KOPT-K1 (cell line): ENCODE measurements at regions not wholly inside any gene's neighbourhood (a gene's known extent, or its start where the extent isn't known, plus 50 kb on each side); places are given as distances from the start of the nearest gene placed in this dataset.

Experiments
- H3K27ac ChIP-seq: fragments of 200-600 bp; sonication (generic); 2 replicates; pipeline ENCODE4 v1.5.1; 2016; ENCODE audit warnings: antibody characterized with exemption, mild to moderate bottlenecking, low read depth, low read length; ENCODE audit not compliant: poor library complexity, severe bottlenecking
- H3K36me3 ChIP-seq: fragments of 200-600 bp; sonication (generic); 2 replicates; pipeline ENCODE4 v1.5.1; 2017; ENCODE audit warnings: antibody characterized with exemption, mild to moderate bottlenecking, low read length, moderate library complexity; ENCODE audit not compliant: insufficient read depth
- H3K9me3 ChIP-seq: fragments of 200-600 bp; sonication (generic); 2 replicates; pipeline ENCODE4 v1.5.1; 2017; ENCODE audit warnings: antibody characterized with exemption, low read length, mild to moderate bottlenecking; ENCODE audit not compliant: insufficient read depth, poor library complexity, severe bottlenecking

GRCh38 chr2:129777762-129778583, 201.5 kb upstream of the RAB6C start:
- no peak overlapping the region for H3K27ac ChIP-seq
- no peaks in the 10 kb centered on the region for H3K36me3 ChIP-seq
- no peaks in the 10 kb centered on the region for H3K9me3 ChIP-seq

GRCh38 chr2:129778584-129778877, 200.9 kb upstream of the RAB6C start:
- Histone ChIP-seq H3K27ac (no peak overlapping the region), H3K36me3 (no peaks in the 10 kb centered on the region), H3K9me3 (no peaks in the 10 kb centered on the region)

DNA sequence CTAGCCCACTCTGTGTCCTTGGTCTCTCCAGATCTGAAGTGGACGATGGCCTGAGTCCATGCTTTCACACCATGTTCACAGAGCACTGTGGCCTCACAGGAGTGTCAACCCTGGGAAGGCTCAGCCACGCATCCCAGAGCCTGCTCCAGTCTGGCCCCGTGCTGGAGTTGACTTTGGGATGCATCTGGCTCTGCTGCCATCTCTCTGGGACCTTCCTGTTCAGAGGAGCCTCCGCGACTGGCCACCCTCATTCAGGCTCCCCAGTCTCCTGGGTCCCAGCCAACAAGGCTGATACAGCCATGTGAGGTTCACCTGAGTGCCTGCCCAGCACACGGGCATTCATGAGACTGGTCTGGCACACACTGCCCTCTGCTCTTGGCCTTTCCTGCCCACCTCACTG, 199.7 kb upstream of the RAB6C start:
- Histone ChIP-seq H3K9me3 (no peaks in the 10 kb centered on the region), H3K36me3 (no peaks in the 10 kb centered on the region), H3K27ac (no peak overlapping the region)

DNA sequence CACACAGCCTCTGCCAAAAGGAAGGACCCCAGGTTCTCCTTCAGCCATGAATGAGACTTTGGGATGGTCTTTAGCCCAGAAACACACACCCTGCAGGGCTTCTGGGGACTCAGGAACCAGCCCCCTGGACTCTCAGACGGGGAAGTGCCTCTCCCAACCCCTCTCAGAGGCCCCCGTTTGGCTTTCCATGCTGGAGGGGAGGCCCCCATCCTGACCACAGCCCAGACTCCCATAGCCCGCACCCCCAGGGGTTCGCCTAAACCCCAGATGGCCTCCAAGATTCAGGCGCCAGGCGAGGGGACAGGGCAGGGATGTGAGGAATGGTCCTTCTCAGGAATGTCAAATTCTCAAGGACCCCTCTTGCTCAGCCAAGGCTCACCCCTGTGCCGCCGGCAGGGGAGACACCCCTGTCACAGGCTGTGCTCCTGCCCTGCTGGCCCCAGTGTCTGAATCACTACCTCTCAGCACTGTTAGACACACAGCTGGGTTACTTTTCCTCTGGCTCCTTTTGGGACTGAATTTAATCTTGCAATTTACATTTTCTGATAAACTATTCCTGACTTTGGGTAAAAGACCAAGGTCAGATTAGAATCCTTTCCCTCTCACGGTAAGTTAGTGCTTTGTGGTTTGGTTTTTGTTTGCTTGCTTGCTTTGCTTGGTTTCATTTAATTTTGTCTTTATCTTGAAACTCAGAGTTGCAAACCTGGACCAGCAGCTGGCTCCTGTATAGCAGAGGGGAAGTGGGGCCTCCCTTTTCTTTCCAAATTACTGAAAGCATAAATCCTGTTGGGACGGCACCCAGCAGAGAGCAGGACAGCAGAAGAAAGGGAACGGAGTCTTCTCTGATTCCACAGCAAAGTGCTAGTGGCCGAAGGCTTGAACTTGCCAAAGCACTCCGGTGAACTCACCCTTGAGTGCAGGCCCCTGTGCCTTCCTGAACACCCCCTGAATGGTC, 198.9 kb upstream of the RAB6C start:
- no peak overlapping the region for H3K27ac ChIP-seq
- H3K36me3 ChIP-seq: no peaks in the 10 kb centered on the region
- no peaks in the 10 kb centered on the region for H3K9me3 ChIP-seq

GRCh38 chr2:129781749-129782632, 197.5 kb upstream of the RAB6C start:
- no peaks in the 10 kb centered on the region for H3K9me3 ChIP-seq
- H3K27ac ChIP-seq: no peak overlapping the region
- no peaks in the 10 kb centered on the region for H3K36me3 ChIP-seq

DNA sequence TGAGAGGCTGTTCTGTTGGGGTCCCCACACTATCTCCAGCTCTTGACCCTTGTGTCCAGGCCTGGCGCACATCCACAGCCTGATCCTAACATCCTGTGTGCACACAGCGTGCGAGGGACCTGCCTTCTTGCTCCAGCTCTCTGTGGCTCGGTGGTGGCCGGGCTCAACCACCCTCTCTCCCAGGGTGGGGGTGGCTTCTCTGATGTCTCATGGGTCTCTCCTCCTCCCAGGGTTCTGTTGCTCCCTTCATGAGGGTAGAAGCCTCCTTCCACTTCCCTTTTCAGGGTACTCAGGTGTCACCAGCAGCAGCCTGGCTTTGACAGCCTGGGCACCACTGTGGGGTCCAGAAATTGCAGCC, 196.9 kb upstream of the RAB6C start:
- Histone ChIP-seq H3K36me3 (no peaks in the 10 kb centered on the region), H3K27ac (no peak overlapping the region), H3K9me3 (no peaks in the 10 kb centered on the region)

- no peaks in the 10 kb centered on the region for H3K36me3 ChIP-seq
- no peak overlapping the region for H3K27ac ChIP-seq
- H3K9me3 ChIP-seq: no peaks in the 10 kb centered on the region
These were observed 195.0 kb upstream of the RAB6C start for GRCh38 chr2:129784486-129784885.

- H3K27ac ChIP-seq: no peak overlapping the region
- H3K36me3 ChIP-seq: no peaks in the 10 kb centered on the region
- no peaks in the 10 kb centered on the region for H3K9me3 ChIP-seq
These were observed 187.8 kb upstream of the RAB6C start for GRCh38 chr2:129791712-129792111.

DNA sequence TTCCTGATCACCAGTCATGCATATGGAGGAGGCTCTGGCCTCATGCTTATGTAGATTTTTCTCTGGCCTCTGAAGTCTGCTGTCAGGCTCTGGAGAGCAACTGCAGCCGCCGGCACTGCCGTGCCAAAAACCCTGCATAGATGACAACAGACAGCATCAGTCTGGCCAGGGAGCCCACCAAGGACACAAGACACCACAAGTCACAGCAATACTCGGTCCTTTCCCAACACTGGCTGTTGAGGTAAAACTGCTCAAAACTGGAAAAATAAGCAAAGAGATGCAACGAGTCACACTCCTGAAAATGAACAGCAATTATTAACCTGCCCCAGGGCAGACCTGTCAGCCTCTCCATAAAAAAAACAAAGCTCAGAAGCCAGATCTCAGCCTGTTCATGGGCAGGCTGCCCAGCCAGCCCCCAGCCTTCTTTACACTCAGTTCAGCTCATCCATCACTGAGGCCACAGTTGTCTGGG, 186.0 kb upstream of the RAB6C start:
- H3K9me3 ChIP-seq: no peaks in the 10 kb centered on the region
- H3K27ac ChIP-seq: no peak overlapping the region
- no peaks in the 10 kb centered on the region for H3K36me3 ChIP-seq

GRCh38 chr2:129794116-129794515, 185.3 kb upstream of the RAB6C start:
- H3K36me3 ChIP-seq: no peaks in the 10 kb centered on the region
- no peaks in the 10 kb centered on the region for H3K9me3 ChIP-seq
- no peak overlapping the region for H3K27ac ChIP-seq

DNA sequence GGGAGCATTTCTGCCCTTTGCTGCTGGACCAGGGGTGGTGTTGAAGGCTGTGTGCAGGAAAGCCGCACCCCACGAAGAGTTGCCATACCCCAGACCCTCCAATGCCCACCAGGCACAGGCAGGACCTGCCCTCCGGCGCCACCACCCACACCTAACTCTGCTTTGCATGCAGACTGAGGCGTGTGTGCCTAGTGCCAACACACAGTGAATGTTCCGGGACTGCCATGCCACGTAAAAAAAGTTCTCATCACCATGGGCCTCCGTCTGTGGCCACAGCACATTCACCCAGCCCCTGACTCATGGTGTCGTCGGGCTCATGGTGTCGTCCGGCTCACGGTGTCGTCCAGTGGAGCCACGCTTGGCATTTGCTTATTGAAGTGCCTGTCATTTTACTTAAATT, 184.9 kb upstream of the RAB6C start:
- Histone ChIP-seq H3K27ac (no peak overlapping the region), H3K36me3 (no peaks in the 10 kb centered on the region), H3K9me3 (no peaks in the 10 kb centered on the region)

DNA sequence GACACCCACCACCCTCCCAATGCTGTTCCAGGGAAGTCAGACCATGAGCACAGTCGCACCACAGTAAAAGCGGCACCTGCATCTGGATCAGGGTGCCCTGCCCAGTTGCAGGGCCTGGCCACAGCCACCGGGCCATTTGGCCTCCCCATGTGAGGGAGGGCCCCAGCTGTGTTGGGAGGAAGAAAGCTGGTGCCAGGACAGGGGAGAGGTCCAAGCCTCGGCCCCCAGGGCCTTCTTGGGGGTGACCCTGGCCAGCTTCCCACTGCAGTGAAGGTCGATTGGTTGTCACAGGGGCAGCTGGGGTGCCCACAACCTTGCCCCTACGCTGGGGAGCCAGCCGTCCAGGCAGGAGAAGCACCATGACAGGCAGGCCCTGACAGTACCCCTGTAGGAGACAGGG, 183.2 kb upstream of the RAB6C start:
- Histone ChIP-seq H3K36me3 (no peaks in the 10 kb centered on the region), H3K9me3 (no peaks in the 10 kb centered on the region), H3K27ac (no peak overlapping the region)

GRCh38 chr2:129796801-129797488, 182.5 kb upstream of the RAB6C start:
- H3K36me3 ChIP-seq: no peaks in the 10 kb centered on the region
- no peak overlapping the region for H3K27ac ChIP-seq
- H3K9me3 ChIP-seq: no peaks in the 10 kb centered on the region

- H3K27ac ChIP-seq: no peak overlapping the region
- no peaks in the 10 kb centered on the region for H3K36me3 ChIP-seq
- no peaks in the 10 kb centered on the region for H3K9me3 ChIP-seq
These were observed 181.8 kb upstream of the RAB6C start for GRCh38 chr2:129797489-129798300.
